ENCODE measurements at regions not wholly inside any gene's neighbourhood (a gene's known extent, or its start where the extent isn't known, plus 50 kb on each side); places are given as distances from the start of the nearest gene placed in this dataset.

DNA sequence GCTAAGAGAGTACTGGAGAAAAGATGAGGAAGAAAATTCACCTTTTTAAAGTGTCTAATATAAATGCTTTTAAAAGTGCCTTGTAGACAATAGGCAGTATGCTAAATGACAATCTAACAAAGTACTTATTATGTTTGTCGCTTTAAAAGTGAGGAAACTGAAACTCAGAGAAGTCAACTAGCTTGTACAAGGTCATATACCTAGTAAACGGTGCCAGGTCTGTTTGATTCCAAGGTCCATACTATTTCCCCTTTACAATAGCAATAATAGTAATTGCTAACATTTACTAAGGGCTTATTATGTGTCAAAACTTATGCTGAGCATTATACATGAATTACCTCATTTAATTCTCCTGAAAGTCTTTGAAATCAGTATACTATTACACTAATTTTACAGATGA lies 328.6 kb upstream of the SLC24A2 start:
- Histone ChIP-seq H2BK5ac (ENCODE audit: low read depth, low read length) (no peak overlapping the region), H3K79me1 (ENCODE audit: low read depth, low read length) (no peaks in the 10 kb centered on the region), H3K4me3 (ENCODE audit: extremely low read depth in 1 of 4, insufficient read depth in 2 of 4, low read depth in 3 of 4, low read length in 4 of 4) (no peak overlapping the region), H3K4me2 (ENCODE audit: insufficient read depth in 1 of 2, low read depth in 2 of 2, low read length in 2 of 2) (no peak overlapping the region), H3K36me3 (ENCODE audit: control insufficient read depth in 2 of 4, insufficient read depth in 4 of 4, low read length in 3 of 4) (peaks cover 0 to 7% (median 0%) of the 10 kb centered on the region in 4 experiments; a peak in 1 of 8 replicates), H3K79me2 (ENCODE audit: control insufficient read depth in 1 of 2, insufficient read depth in 2 of 2, low read length in 2 of 2) (no peaks in the 10 kb centered on the region), H3K9me3 (ENCODE audit: insufficient read depth in 2 of 2, low read depth in 1 of 2, low read length in 1 of 2) (peaks cover 7 to 12% of the 10 kb centered on the region in 2 experiments; a peak in 2 of 4 replicates), H2AFZ (ENCODE audit: low read length) (no peak overlapping the region), H3K27ac (ENCODE audit: low read depth, low read length) (no peak overlapping the region), H3K56ac (replicated peaks; ENCODE audit: insufficient read length, low read depth, low read length) (no peak overlapping the region), H3K14ac (ENCODE audit: insufficient read length) (no peak overlapping the region), H3K23ac (ENCODE audit: insufficient read length) (no peak overlapping the region), H2BK15ac (ENCODE audit: low read length) (no peak overlapping the region), H2BK120ac (replicated peaks; ENCODE audit: low read depth, low read length) (no peak overlapping the region), H3K18ac (ENCODE audit: extremely low read depth, low read length) (no peak overlapping the region), H4K91ac (replicated peaks; ENCODE audit: insufficient read length, low read length) (no peak overlapping the region), H3K27me3 (replicated peaks in 1 of 4; ENCODE audit: control insufficient read depth in 3 of 4, extremely low read depth in 1 of 4, insufficient read depth in 3 of 4, low read length in 3 of 4) (peaks cover 0 to 6% (median 0%) of the 10 kb centered on the region in 4 experiments; a peak in 3 of 7 replicates), H3K4me1 (replicated peaks in 1 of 4; ENCODE audit: control insufficient read depth in 3 of 4, insufficient read depth in 4 of 4, low read length in 3 of 4) (peaks cover 0 to 1% (median 0%) of the 10 kb centered on the region in 4 experiments; a peak in 2 of 7 replicates), H4K5ac (ENCODE audit: insufficient read length, low read depth, low read length) (no peak overlapping the region), H2AK5ac (ENCODE audit: low read depth, low read length) (no peak overlapping the region), H4K20me1 (replicated peaks in 1 of 2; ENCODE audit: control insufficient read depth in 1 of 2, insufficient read depth in 2 of 2, low read length in 2 of 2) (no peaks in the 10 kb centered on the region), H3K9ac (replicated peaks in 1 of 4; ENCODE audit: extremely low read depth in 1 of 4, low read depth in 3 of 4, low read length in 3 of 4) (no peak overlapping the region), H4K8ac (ENCODE audit: extremely low read depth, insufficient read depth, low read length) (no peak overlapping the region), H2BK20ac (ENCODE audit: low read length) (no peak overlapping the region), H3K23me2 (ENCODE audit: low read depth, low read length) (no peaks in the 10 kb centered on the region), H2BK12ac (ENCODE audit: low read depth, low read length) (no peak overlapping the region), H3K4ac (replicated peaks; ENCODE audit: insufficient read length, low read depth, low read length) (no peak overlapping the region)
- ChIA-PET CTCF (ENCODE audit: partially characterized antibody) (interaction anchor here (0.6 kb wide), 1 partner anchor 8 kb away, joined by 3 read pairs; no protein-coding TSS in a partner anchor), POLR2A (ENCODE audit: partially characterized antibody) (no interaction called here)
- FAIRE-seq (no peak), DNase-seq (ENCODE audit: low read depth in 1 of 2, low spot score in 2 of 2) (no peak)
- whole genome bisulfite sequencing, 2 experiments (ENCODE audit: extremely low coverage in 1 of 2, insufficient coverage in 1 of 2, insufficient read length in 1 of 2, insufficient replicate concordance in 2 of 2, low coverage in 1 of 2, low lambda C conversion rate in 2 of 2, missing lambda C conversion rate in 1 of 2) = 94% methylated on average over 2 of the region's 2 CpGs; no CpG with 5 or more reads in 1 of the 2 experiments
- TF ChIP-seq, protein P1, sequence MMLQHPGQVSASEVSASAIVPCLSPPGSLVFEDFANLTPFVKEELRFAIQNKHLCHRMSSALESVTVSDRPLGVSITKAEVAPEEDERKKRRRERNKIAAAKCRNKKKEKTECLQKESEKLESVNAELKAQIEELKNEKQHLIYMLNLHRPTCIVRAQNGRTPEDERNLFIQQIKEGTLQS (IDR thresholded peaks at IDR 0.05; ENCODE audit: insufficient read depth, low read depth, low read length) = no peak
- no peak for TF ChIP-seq BACH1 (IDR thresholded peaks at IDR 0.05; ENCODE audit: low read length)
- no peak for TF ChIP-seq EP300 (IDR thresholded peaks at IDR 0.05; ENCODE audit: borderline replicate concordance in 1 of 2, low read depth in 2 of 2, low read length in 2 of 2)
- TF ChIP-seq, protein P2, sequence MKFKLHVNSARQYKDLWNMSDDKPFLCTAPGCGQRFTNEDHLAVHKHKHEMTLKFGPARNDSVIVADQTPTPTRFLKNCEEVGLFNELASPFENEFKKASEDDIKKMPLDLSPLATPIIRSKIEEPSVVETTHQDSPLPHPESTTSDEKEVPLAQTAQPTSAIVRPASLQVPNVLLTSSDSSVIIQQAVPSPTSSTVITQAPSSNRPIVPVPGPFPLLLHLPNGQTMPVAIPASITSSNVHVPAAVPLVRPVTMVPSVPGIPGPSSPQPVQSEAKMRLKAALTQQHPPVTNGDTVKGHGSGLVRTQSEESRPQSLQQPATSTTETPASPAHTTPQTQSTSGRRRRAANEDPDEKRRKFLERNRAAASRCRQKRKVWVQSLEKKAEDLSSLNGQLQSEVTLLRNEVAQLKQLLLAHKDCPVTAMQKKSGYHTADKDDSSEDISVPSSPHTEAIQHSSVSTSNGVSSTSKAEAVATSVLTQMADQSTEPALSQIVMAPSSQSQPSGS (IDR thresholded peaks at IDR 0.05; ENCODE audit: low read length) = no peak
- TF ChIP-seq NRF1 (IDR thresholded peaks at IDR 0.05; ENCODE audit: low read depth, low read length) = no peak
- no peak for TF ChIP-seq SRF (IDR thresholded peaks at IDR 0.05; ENCODE audit: low read depth, low read length)
- TF ChIP-seq KDM4A (IDR thresholded peaks at IDR 0.05; ENCODE audit: low read depth, low read length, severe bottlenecking) = no peak
- no peak for TF ChIP-seq KDM1A (IDR thresholded peaks at IDR 0.05; ENCODE audit: borderline replicate concordance, low read length)
- TF ChIP-seq MAFK (IDR thresholded peaks at IDR 0.05; ENCODE audit: low read depth, low read length) = no peak

Data from H1 (cell line).